ENCODE measurements at regions not wholly inside any gene's neighbourhood (a gene's known extent, or its start where the extent isn't known, plus 50 kb on each side); places are given as distances from the start of the nearest gene placed in this dataset.

GRCh38 chr11:82315093-82315492, 418.6 kb downstream of the FAM181B start:
- no peak for DNase-seq (ENCODE audit: extremely low spot score)
- ChIA-PET POLR2A (no interaction called here), CTCF (interaction anchor here (1.3 kb wide), 1 partner anchor 17 kb away, joined by 3 read pairs; no protein-coding TSS in a partner anchor)
- peak; percentile 42 for TF ChIP-seq CTCF (IDR thresholded peaks at IDR 0.05; ENCODE audit: control extremely low read depth, extremely low read depth, low read depth, missing control alignments)

DNA sequence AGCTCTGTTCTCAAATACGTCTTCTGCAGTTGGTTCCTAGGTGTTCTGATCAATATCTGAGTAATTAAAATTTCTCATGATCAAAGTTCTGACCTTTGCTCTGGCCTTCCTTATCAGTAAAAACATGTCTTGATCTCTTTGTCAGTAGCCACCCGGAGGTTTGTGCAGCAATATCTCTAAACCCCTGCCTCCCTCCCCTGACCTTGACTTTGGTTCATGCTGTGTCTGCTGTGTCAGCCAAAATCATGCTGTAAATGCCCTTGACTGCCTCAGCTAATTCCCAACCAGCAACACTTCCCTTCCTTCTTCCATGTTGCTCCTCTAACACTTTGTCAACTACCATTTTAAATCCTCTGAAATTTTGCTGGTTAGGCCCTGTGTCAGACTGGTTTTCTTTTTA, 424.7 kb downstream of the FAM181B start:
- DNase-seq (ENCODE audit: extremely low spot score): no peak
- POLR2A ChIA-PET: no interaction called here
- CTCF ChIA-PET: no interaction called here
- no peak for TF ChIP-seq CTCF (IDR thresholded peaks at IDR 0.05; ENCODE audit: control extremely low read depth, extremely low read depth, low read depth, missing control alignments)

GRCh38 chr11:82305123-82305522, 428.5 kb downstream of the FAM181B start:
- POLR2A ChIA-PET: no interaction called here
- no peak for TF ChIP-seq CTCF (IDR thresholded peaks at IDR 0.05; ENCODE audit: control extremely low read depth, extremely low read depth, low read depth, missing control alignments)
- CTCF ChIA-PET: no interaction called here
- no peak for DNase-seq (ENCODE audit: extremely low spot score)

- no peak for DNase-seq (ENCODE audit: extremely low spot score)
- CTCF ChIA-PET: no interaction called here
Observed at GRCh38 chr11:82303671-82304070, 430.0 kb downstream of the FAM181B start.

DNA sequence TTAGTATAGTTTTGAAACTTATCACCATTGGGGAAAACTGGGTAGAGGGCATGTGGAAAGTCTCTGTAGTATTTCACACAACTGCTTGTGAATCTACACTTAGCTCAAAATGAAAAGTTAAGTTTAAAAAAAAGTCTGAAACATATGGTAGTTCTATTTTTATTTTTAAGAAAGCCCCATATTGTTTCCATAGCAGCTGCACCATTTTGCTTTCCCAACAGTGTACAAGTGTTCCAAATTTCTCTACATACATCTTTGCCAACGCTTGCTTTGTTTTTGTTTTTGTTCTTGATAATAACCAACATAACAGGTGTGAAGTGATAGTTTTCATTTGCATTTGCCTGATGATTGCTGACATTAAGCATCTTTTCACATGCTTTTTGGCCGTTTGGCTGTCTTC, 445.2 kb downstream of the FAM181B start:
- no peak for TF ChIP-seq CTCF (IDR thresholded peaks at IDR 0.05; ENCODE audit: control extremely low read depth, extremely low read depth, low read depth, missing control alignments)
- CTCF ChIA-PET: no interaction called here
- POLR2A ChIA-PET: no interaction called here
- no peak for DNase-seq (ENCODE audit: extremely low spot score)

More at GRCh38 chr11:82303671-82304070, 430.0 kb downstream of the FAM181B start:
- POLR2A ChIA-PET: no interaction called here
- TF ChIP-seq CTCF (IDR thresholded peaks at IDR 0.05; ENCODE audit: control extremely low read depth, extremely low read depth, low read depth, missing control alignments): no peak

DNA sequence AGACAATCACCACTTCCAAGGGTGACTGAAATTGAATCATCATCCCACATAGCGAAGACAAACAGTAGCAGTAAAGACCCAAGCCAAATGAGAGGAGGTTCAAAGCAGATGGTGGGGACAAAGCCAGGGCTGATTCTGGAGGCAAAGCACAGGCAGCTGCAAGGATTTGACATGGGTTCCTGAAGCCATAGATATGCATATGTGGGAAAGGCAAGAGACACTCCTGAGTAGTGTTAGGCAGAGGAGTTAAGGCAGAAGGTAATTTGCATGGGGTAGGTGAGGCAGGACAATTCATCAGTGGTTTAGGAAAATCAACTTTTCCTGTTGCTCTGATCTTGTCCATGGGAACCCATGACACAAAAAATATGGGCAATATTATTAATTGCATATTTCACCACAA, 462.8 kb downstream of the FAM181B start:
- DNase-seq (ENCODE audit: extremely low spot score): no peak
- ChIA-PET POLR2A (no interaction called here), CTCF (no interaction called here)
- no peak for TF ChIP-seq CTCF (IDR thresholded peaks at IDR 0.05; ENCODE audit: control extremely low read depth, extremely low read depth, low read depth, missing control alignments)

DNA sequence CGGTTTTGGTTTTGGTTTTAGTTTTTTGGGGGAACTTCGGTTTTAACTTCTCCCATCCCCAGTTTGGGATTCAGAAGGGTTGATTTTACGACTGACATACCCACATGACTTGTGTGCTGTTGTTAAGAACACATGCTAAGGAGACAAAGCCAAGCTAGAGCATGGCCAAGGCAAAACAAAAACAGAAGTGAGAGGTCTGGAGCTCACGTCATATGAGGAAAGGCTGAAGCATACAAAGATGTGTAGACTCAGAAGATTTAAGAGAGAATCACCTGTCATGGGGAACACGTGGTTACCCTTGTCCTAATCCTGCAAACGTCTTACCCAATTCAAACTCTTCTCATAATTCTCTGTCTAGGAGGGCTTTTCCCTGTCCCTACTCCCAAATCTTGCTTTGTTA, 465.0 kb downstream of the FAM181B start:
- POLR2A ChIA-PET: no interaction called here
- no peak for DNase-seq (ENCODE audit: extremely low spot score)
- CTCF ChIA-PET: interaction anchor here (1.8 kb wide), 1 partner anchor 11 kb away, joined by 5 read pairs; no protein-coding TSS in a partner anchor
- no peak for TF ChIP-seq CTCF (IDR thresholded peaks at IDR 0.05; ENCODE audit: control extremely low read depth, extremely low read depth, low read depth, missing control alignments)
